ENCODE measurements at regions not wholly inside any gene's neighbourhood (a gene's known extent, or its start where the extent isn't known, plus 50 kb on each side); places are given as distances from the start of the nearest gene placed in this dataset.
"Not testable (repeated sequence)": the region's sequence is repeated elsewhere in the genome, so short reads cannot be mapped to it uniquely, and the experiment has no call there.

- H3K27me3 ChIP-seq (ENCODE audit: insufficient read depth, low read depth), result no peaks in the 10 kb centered on the region
- no peak overlapping the region for H2AFZ ChIP-seq
- H3K27ac ChIP-seq, result no peak overlapping the region
- no peaks in the 10 kb centered on the region for H3K36me3 ChIP-seq (ENCODE audit: low read depth)
- ChIA-PET CTCF (no interaction called here), POLR2A (ENCODE audit: unreplicated experiment) (no interaction called here)
- no peaks in the 10 kb centered on the region for H3K79me2 ChIP-seq (ENCODE audit: low read depth)
- no peaks in the 10 kb centered on the region for H3K9me3 ChIP-seq (ENCODE audit: insufficient read depth, low read depth)
- DNase-seq, result no peak
- intact Hi-C loops (cut with micrococcal nuclease; ENCODE audit: unreplicated experiment), result no loop called here
- H3F3A ChIP-seq (ENCODE audit: insufficient read depth, low read depth), result no peaks in the 10 kb centered on the region
- no peaks in the 10 kb centered on the region for H4K20me1 ChIP-seq (ENCODE audit: insufficient read depth)
- H3K9me2 ChIP-seq (ENCODE audit: insufficient read depth), result no peaks in the 10 kb centered on the region
- TF ChIP-seq CTCF (conservative IDR thresholded peaks at IDR 0.05), result no peak
- TF ChIP-seq EZH2 (IDR thresholded peaks at IDR 0.05; ENCODE audit: low read depth), result no peak
- no peak overlapping the region for H3K4me2 ChIP-seq
- no peak overlapping the region for H3K4me3 ChIP-seq
- H3K4me1 ChIP-seq (replicated peaks; ENCODE audit: insufficient read depth), result 0 out of 2 replicates have a peak, but pooled peaks cover 6% of the 10 kb centered on the region
- BruUV-seq (replicated peaks), result no TSS peak
Observed at GRCh38 chr5:50583621-50584020, 82.8 kb upstream of the PARP8 start.

GRCh38 chr5:50588471-50588870 lies 78.0 kb upstream of the PARP8 start:
- H4K20me1 ChIP-seq (ENCODE audit: insufficient read depth); H3K9me2 ChIP-seq (ENCODE audit: insufficient read depth); CTCF ChIA-PET; H2AFZ ChIP-seq; H3K79me2 ChIP-seq (ENCODE audit: low read depth); intact Hi-C loops (cut with micrococcal nuclease; ENCODE audit: unreplicated experiment); H3K4me3 ChIP-seq; H3F3A ChIP-seq (ENCODE audit: insufficient read depth, low read depth); H3K27ac ChIP-seq; POLR2A ChIA-PET (ENCODE audit: unreplicated experiment); H3K4me2 ChIP-seq; H3K9me3 ChIP-seq (ENCODE audit: insufficient read depth, low read depth); H3K36me3 ChIP-seq (ENCODE audit: low read depth); BruUV-seq (replicated peaks); H3K27me3 ChIP-seq (ENCODE audit: insufficient read depth, low read depth); H3K4me1 ChIP-seq (replicated peaks; ENCODE audit: insufficient read depth): not testable (repeated sequence)
- DNase-seq, result peak in 1 of 2 experiments; percentile 5

GRCh38 chr5:50590444-50591189 lies 75.8 kb upstream of the PARP8 start:
- POLR2A ChIA-PET (ENCODE audit: unreplicated experiment), result not testable (repeated sequence)

GRCh38 chr5:50591338-50591737 lies 75.1 kb upstream of the PARP8 start:
- H2AFZ ChIP-seq; H4K20me1 ChIP-seq (ENCODE audit: insufficient read depth); BruUV-seq (replicated peaks); H3F3A ChIP-seq (ENCODE audit: insufficient read depth, low read depth); H3K27me3 ChIP-seq (ENCODE audit: insufficient read depth, low read depth); H3K36me3 ChIP-seq (ENCODE audit: low read depth); H3K79me2 ChIP-seq (ENCODE audit: low read depth); H3K4me2 ChIP-seq; H3K4me3 ChIP-seq; H3K9me2 ChIP-seq (ENCODE audit: insufficient read depth); H3K27ac ChIP-seq; POLR2A ChIA-PET (ENCODE audit: unreplicated experiment); H3K9me3 ChIP-seq (ENCODE audit: insufficient read depth, low read depth); DNase-seq; CTCF ChIA-PET: not testable (repeated sequence)
- H3K4me1 ChIP-seq (replicated peaks; ENCODE audit: insufficient read depth), result peaks cover 26% of the 10 kb centered on the region
- intact Hi-C loops (cut with micrococcal nuclease; ENCODE audit: unreplicated experiment), result loop anchor here (5.0 kb wide), 1 partner anchor 76 kb away; the partner anchor contains the start of gene PARP8

More at GRCh38 chr5:50590444-50591189, 75.8 kb upstream of the PARP8 start:
- H2AFZ ChIP-seq; H3K9me2 ChIP-seq (ENCODE audit: insufficient read depth); DNase-seq; H4K20me1 ChIP-seq (ENCODE audit: insufficient read depth); H3K36me3 ChIP-seq (ENCODE audit: low read depth); H3K4me2 ChIP-seq; H3K9me3 ChIP-seq (ENCODE audit: insufficient read depth, low read depth); CTCF ChIA-PET; H3K27ac ChIP-seq; H3F3A ChIP-seq (ENCODE audit: insufficient read depth, low read depth); BruUV-seq (replicated peaks); H3K79me2 ChIP-seq (ENCODE audit: low read depth); H3K4me3 ChIP-seq; H3K27me3 ChIP-seq (ENCODE audit: insufficient read depth, low read depth): not testable (repeated sequence)
- peaks cover 25% of the 10 kb centered on the region for H3K4me1 ChIP-seq (replicated peaks; ENCODE audit: insufficient read depth)
- intact Hi-C loops (cut with micrococcal nuclease; ENCODE audit: unreplicated experiment), result loop anchor here (5.0 kb wide), 1 partner anchor 77 kb away; the partner anchor contains the start of gene PARP8

Measured in PC-9 (cell line).